KMS-11 (cell line): ENCODE measurements at regions not wholly inside any gene's neighbourhood (a gene's known extent, or its start where the extent isn't known, plus 50 kb on each side); places are given as distances from the start of the nearest gene placed in this dataset.

Experiments used
- H2AFZ ChIP-seq: fragments of 200-600 bp; sonication (generic); 2 replicates; pipeline ENCODE4 v1.6.1; 2016; ENCODE audit warnings: antibody characterized with exemption, mixed run types, low read depth
- H3K27ac ChIP-seq: fragments of 200-600 bp; sonication (generic); 2 replicates; pipeline ENCODE4 v1.6.1; 2016; ENCODE audit warnings: mild to moderate bottlenecking, mixed run types
- H3K27me3 ChIP-seq: fragments of 200-600 bp; sonication (generic); 2 replicates; pipeline ENCODE4 v1.6.1; 2017; ENCODE audit warnings: mild to moderate bottlenecking, low read depth, mixed run types, moderate library complexity; ENCODE audit not compliant: insufficient read depth
- H3K36me3 ChIP-seq: fragments of 200-600 bp; sonication (generic); 2 replicates; pipeline ENCODE4 v1.6.1; 2017; ENCODE audit warnings: mild to moderate bottlenecking, mixed run types; ENCODE audit not compliant: insufficient read depth
- H3K4me1 ChIP-seq: fragments of 200-600 bp; sonication (generic); 2 replicates; pipeline ENCODE4 v1.6.1; 2016; ENCODE audit warnings: mild to moderate bottlenecking, low read depth, mixed run types; ENCODE audit not compliant: poor library complexity, severe bottlenecking
- H3K4me2 ChIP-seq: fragments of 200-600 bp; sonication (generic); 2 replicates; pipeline ENCODE4 v1.7.0; 2016; ENCODE audit warnings: mild to moderate bottlenecking, mixed run types
- H3K4me3 ChIP-seq: fragments of 200-600 bp; sonication (generic); IDR thresholded peaks from 2 replicates; pipeline ENCODE4 v1.6.1; 2017; ENCODE audit warnings: low read depth, low read length, mixed read lengths; ENCODE audit not compliant: insufficient read depth
- H3K79me2 ChIP-seq: fragments of 200-600 bp; sonication (generic); 2 replicates; pipeline ENCODE4 v1.6.1; 2016; ENCODE audit warnings: low read depth, mixed run types; ENCODE audit not compliant: insufficient read depth
- H3K9ac ChIP-seq: fragments of 200-600 bp; sonication (generic); 2 replicates; pipeline ENCODE4 v1.6.1; 2016; ENCODE audit warnings: mild to moderate bottlenecking, mixed run types
- H4K20me1 ChIP-seq: fragments of 200-600 bp; sonication (generic); 2 replicates; pipeline ENCODE4 v1.6.1; 2016; ENCODE audit warnings: mild to moderate bottlenecking, mixed run types; ENCODE audit not compliant: insufficient read depth
- TF ChIP-seq, protein P1 (sequence below): fragments of 200-600 bp; sonication (generic); conservative IDR thresholded peaks from 2 replicates; pipeline ENCODE4 v1.6.1; 2017; ENCODE audit warnings: low read depth, mild to moderate bottlenecking, antibody characterized with exemption, low read length, moderate library complexity, mixed read lengths

GRCh38 chr10:44060221-44060620 is 324.7 kb downstream of the CXCL12 start:
- H3K4me1 ChIP-seq, result no peaks in the 10 kb centered on the region
- H2AFZ ChIP-seq, result no peak overlapping the region
- H3K4me2 ChIP-seq, result no peak overlapping the region
- H3K36me3 ChIP-seq, result no peaks in the 10 kb centered on the region
- no peak overlapping the region for H3K4me3 ChIP-seq
- TF ChIP-seq, protein P1, sequence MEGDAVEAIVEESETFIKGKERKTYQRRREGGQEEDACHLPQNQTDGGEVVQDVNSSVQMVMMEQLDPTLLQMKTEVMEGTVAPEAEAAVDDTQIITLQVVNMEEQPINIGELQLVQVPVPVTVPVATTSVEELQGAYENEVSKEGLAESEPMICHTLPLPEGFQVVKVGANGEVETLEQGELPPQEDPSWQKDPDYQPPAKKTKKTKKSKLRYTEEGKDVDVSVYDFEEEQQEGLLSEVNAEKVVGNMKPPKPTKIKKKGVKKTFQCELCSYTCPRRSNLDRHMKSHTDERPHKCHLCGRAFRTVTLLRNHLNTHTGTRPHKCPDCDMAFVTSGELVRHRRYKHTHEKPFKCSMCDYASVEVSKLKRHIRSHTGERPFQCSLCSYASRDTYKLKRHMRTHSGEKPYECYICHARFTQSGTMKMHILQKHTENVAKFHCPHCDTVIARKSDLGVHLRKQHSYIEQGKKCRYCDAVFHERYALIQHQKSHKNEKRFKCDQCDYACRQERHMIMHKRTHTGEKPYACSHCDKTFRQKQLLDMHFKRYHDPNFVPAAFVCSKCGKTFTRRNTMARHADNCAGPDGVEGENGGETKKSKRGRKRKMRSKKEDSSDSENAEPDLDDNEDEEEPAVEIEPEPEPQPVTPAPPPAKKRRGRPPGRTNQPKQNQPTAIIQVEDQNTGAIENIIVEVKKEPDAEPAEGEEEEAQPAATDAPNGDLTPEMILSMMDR, result no peak
- H3K9ac ChIP-seq, result no peak overlapping the region
- H4K20me1 ChIP-seq, result no peaks in the 10 kb centered on the region
- H3K27ac ChIP-seq, result no peak overlapping the region
- no peaks in the 10 kb centered on the region for H3K79me2 ChIP-seq
- no peaks in the 10 kb centered on the region for H3K27me3 ChIP-seq

GRCh38 chr10:44058259-44058658 is 326.6 kb downstream of the CXCL12 start:
- no peaks in the 10 kb centered on the region for H3K27me3 ChIP-seq
- H2AFZ ChIP-seq, result no peak overlapping the region
- H4K20me1 ChIP-seq, result no peaks in the 10 kb centered on the region
- no peak overlapping the region for H3K9ac ChIP-seq
- H3K79me2 ChIP-seq, result no peaks in the 10 kb centered on the region
- no peak overlapping the region for H3K4me3 ChIP-seq
- TF ChIP-seq, protein P1, result no peak
- no peaks in the 10 kb centered on the region for H3K4me1 ChIP-seq
- H3K36me3 ChIP-seq, result no peaks in the 10 kb centered on the region
- no peak overlapping the region for H3K27ac ChIP-seq
- H3K4me2 ChIP-seq, result no peak overlapping the region

GRCh38 chr10:44056967-44057805 is 327.7 kb downstream of the CXCL12 start:
- H3K27me3 ChIP-seq, result no peaks in the 10 kb centered on the region
- H4K20me1 ChIP-seq, result no peaks in the 10 kb centered on the region
- TF ChIP-seq, protein P1, result no peak
- H3K4me1 ChIP-seq, result no peaks in the 10 kb centered on the region
- H3K27ac ChIP-seq, result no peak overlapping the region
- no peaks in the 10 kb centered on the region for H3K79me2 ChIP-seq
- no peak overlapping the region for H2AFZ ChIP-seq
- H3K9ac ChIP-seq, result no peak overlapping the region
- no peak overlapping the region for H3K4me3 ChIP-seq
- H3K36me3 ChIP-seq, result no peaks in the 10 kb centered on the region
- H3K4me2 ChIP-seq, result no peak overlapping the region

GRCh38 chr10:44056206-44056605 is 328.7 kb downstream of the CXCL12 start:
- Histone ChIP-seq H2AFZ (no peak overlapping the region), H3K4me2 (no peak overlapping the region), H3K4me1 (no peaks in the 10 kb centered on the region), H4K20me1 (no peaks in the 10 kb centered on the region), H3K9ac (no peak overlapping the region), H3K4me3 (no peak overlapping the region), H3K27me3 (no peaks in the 10 kb centered on the region), H3K79me2 (no peaks in the 10 kb centered on the region), H3K36me3 (no peaks in the 10 kb centered on the region), H3K27ac (no peak overlapping the region)
- TF ChIP-seq, protein P1, result no peak
